ENCODE measurements at regions not wholly inside any gene's neighbourhood (a gene's known extent, or its start where the extent isn't known, plus 50 kb on each side); places are given as distances from the start of the nearest gene placed in this dataset.

DNA sequence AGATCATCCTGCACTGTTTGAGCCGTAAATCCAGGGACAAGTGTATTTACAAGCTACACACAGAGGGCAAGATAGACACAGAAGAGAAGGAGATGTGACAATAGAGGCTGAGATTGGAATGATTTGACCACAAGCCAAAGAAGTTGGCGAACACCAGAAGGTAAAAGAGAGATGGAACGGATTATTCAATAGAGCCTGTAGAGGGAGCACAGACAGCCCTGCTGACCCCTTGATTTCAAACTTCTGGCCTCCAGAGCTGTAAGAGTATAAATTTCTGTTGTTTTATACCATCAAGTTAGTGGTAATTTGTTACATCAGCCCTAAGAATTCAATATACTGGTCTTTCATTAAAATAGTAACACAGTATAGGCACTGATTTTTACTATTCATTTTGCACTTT, 447.8 kb downstream of the FAT4 start:
- TF ChIP-seq, protein P1, sequence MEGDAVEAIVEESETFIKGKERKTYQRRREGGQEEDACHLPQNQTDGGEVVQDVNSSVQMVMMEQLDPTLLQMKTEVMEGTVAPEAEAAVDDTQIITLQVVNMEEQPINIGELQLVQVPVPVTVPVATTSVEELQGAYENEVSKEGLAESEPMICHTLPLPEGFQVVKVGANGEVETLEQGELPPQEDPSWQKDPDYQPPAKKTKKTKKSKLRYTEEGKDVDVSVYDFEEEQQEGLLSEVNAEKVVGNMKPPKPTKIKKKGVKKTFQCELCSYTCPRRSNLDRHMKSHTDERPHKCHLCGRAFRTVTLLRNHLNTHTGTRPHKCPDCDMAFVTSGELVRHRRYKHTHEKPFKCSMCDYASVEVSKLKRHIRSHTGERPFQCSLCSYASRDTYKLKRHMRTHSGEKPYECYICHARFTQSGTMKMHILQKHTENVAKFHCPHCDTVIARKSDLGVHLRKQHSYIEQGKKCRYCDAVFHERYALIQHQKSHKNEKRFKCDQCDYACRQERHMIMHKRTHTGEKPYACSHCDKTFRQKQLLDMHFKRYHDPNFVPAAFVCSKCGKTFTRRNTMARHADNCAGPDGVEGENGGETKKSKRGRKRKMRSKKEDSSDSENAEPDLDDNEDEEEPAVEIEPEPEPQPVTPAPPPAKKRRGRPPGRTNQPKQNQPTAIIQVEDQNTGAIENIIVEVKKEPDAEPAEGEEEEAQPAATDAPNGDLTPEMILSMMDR (IDR thresholded peaks at IDR 0.05; ENCODE audit: borderline replicate concordance, extremely low read depth, low read length, poor library complexity, severe bottlenecking) = no peak
- TF ChIP-seq EZH2 (IDR thresholded peaks at IDR 0.05; ENCODE audit: borderline replicate concordance, low read depth, low read length, severe bottlenecking) = no peak
